Heart right ventricle (tissue), 16 donors: ENCODE measurements at regions not wholly inside any gene's neighbourhood (a gene's known extent, or its start where the extent isn't known, plus 50 kb on each side); places are given as distances from the start of the nearest gene placed in this dataset.
"Not testable (repeated sequence)": the region's sequence is repeated elsewhere in the genome, so short reads cannot be mapped to it uniquely, and the experiment has no call there.

ENCODE experiments used
- ATAC-seq, 8 donors: fragments of 200-7000 bp; cut with Tn5 transposase; one replicate each; pipeline ENCODE4 v1.9.1; 2020; ENCODE audit warnings: mild to moderate bottlenecking in 8 of 8, moderate library complexity in 8 of 8, moderate number of reproducible peaks in 1 of 8
- DNase-seq, 2 donors: peaks; one replicate each; pipeline ENCODE4 v3.0.0-alpha.2; 2020
- H3K27ac ChIP-seq, 10 donors: fragments of 200-600 bp; sonication (generic) in 2 of 10; one replicate each; pipeline versions ENCODE4 v1.5.0 to v1.8.0; 2020 to 2022; ENCODE audit warnings: mild to moderate bottlenecking in 3 of 10
- H3K27me3 ChIP-seq, 7 donors: fragments of 200-600 bp; one replicate each; pipeline ENCODE4 v1.8.0; 2021 to 2022; ENCODE audit warnings: mild to moderate bottlenecking in 2 of 7
- H3K36me3 ChIP-seq, 9 donors: fragments of 200-600 bp; sonication (generic) in 1 of 9; one replicate each; pipeline versions ENCODE4 v1.5.0 to v1.8.0; 2020 to 2022; ENCODE audit warnings: mild to moderate bottlenecking in 2 of 9
- H3K4me1 ChIP-seq, 9 donors: fragments of 200-600 bp; sonication (generic) in 1 of 9; one replicate each; pipeline versions ENCODE4 v1.5.0 to v1.8.0; 2020 to 2022; ENCODE audit warnings: mild to moderate bottlenecking in 4 of 9
- H3K4me3 ChIP-seq, 10 donors: fragments of 200-600 bp; sonication (generic) in 2 of 10; one replicate each; pipeline versions ENCODE4 v1.5.0 to v1.8.0; 2020 to 2022; ENCODE audit warnings: mild to moderate bottlenecking in 7 of 10, moderate library complexity in 2 of 10
- H3K9me3 ChIP-seq, 11 donors: fragments of 200-600 bp in 10 of 11; sonication (generic) in 2 of 11; one replicate each; pipeline versions ENCODE4 v1.5.0 to v1.8.0; 2013 to 2022; ENCODE audit warnings: mild to moderate bottlenecking in 2 of 11, control low read depth in 1 of 11, moderate library complexity in 1 of 11
- WGBS, 2 donors: extraction: QIAGEN DNeasy Blood & Tissue Kit; methylation state at CpG; one replicate each; pipeline ENCODE4 v1.1.7; 2013; ENCODE audit warnings: inconsistent platforms in 1 of 2; 5-methylcytosine and 5-hydroxymethylcytosine counted together
- intact Hi-C, 10 donors: fragments of 100-400 bp; cut with DNase I; formaldehyde crosslinking; loops; one replicate each; pipeline versions ENCODE4 v1.11.1 to v1.14.2; 2022
- TF ChIP-seq, protein P1 (sequence below), 9 donors: fragments of 200-600 bp; sonication (generic) in 2 of 9; IDR thresholded peaks; one replicate each; pipeline versions ENCODE4 v1.5.0 to v1.8.0; 2021 to 2022; ENCODE audit warnings: antibody characterized with exemption in 9 of 9, mild to moderate bottlenecking in 5 of 9, moderate library complexity in 1 of 9
- donor health status: Arrhythmogenic right ventricular cardiomyopathy.
- donor health status: ischemic (EF 13 %, LVEDD 7.1; RV severe dilation, severe dysfunction).
- donor health status: healthy with polysubstance abuse.
- donor health status: DM: no; HTN: yes; CAD: no.
- donor health status: DM: no; HTN: no; CAD: no.
- donor health status: ischemic (EF 25% LVEDD 6.9; RV normal size, moderate dysfunction).
- donor health status: ischemic (EF 25% LVEDD 5.7; RV mildly dilated, moderate dysfunction).
- donor health status: healthy.
- donor health status: DM: yes; HTN: yes; CAD: no.
- donor health status: Ischemic cardiomyopathy.
- donor health status: ischemic (EF 35%, LVEDD 5.7; RV mildly dilated, moderate dysfunction).
- donor health status: nonischemic (EF 11% LVEDD 7.7; RV severe dilation, severe dysfunction).
- donor health status: DM: yes; HTN: yes; CAD: no.
- donor health status: PGD.
- donor health status: ischemic (EF 29% LVEDD 5.4; RV normal size, mild dysfunction).
- donor health status: nonischemic (EF 23%, LVEDD 6.1; RV moderate dilation, normal function).

DNA sequence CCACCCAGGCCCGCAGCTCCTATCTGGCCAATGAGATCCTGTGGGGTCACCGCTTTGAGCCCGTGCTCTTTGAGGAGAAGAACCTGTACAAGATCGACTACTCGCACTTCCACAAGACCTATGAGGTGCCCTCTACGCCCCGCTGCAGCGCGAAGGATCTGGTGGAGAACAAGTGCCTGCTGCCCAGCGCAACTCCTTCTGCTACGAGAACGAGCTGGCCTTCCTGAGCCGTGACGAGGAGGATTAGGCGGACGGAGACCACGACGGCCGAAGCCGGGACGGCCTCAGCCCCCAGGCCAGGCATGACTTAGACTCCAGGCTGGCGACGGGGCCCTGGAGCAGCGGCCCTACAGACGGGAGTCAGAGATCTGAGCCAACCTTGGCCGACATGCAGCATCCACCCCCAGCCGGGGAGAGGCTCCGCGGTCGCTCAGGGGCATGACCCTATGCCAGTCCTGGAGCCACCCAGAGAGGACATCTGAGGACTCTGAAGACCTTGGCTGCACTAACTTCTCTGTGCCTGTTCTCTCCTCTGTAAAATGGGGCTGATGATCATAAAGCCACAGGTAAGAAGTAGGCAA is 312.0 kb upstream of the WSB1 start:
- H3K27ac ChIP-seq, DNase-seq, H3K9me3 ChIP-seq, H3K27me3 ChIP-seq, H3K36me3 ChIP-seq, H3K4me1 ChIP-seq, H3K4me3 ChIP-seq, intact Hi-C loops: not testable (repeated sequence)
- ATAC-seq, result peak in 1 of 8 donors; percentile 38
- 90 to 92% methylated on average over 30 of the region's 30 CpGs for WGBS, 2 donors

DNA sequence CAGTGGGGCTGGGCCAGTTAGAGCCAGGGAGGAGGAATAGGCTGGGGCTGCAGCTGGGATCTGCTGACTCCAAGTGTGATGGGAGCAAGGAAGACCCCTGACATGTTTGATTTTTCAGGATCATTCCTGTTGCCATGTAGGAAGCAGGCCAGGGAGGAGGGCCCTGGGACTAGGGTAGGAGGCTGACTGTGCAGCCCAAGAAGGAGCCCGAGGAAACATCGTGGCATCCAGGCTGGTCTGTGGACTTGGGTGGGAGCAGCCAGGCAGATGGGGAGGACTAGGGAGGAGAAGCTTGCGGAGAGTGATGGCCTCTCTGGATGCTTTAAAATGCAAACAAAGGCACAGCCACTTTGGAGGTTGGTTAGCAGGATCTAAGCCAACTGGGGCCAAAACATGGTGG is 311.4 kb upstream of the WSB1 start:
- 78 to 82% methylated on average over 3 of the region's 3 CpGs for WGBS, 2 donors
- H3K9me3 ChIP-seq, H3K27me3 ChIP-seq, ATAC-seq, H3K4me3 ChIP-seq, H3K36me3 ChIP-seq, H3K4me1 ChIP-seq, H3K27ac ChIP-seq, intact Hi-C loops, DNase-seq: not testable (repeated sequence)

GRCh38 chr17:26987851-26988250 is 306.1 kb upstream of the WSB1 start:
- H3K4me1 ChIP-seq, intact Hi-C loops, H3K27me3 ChIP-seq, H3K4me3 ChIP-seq, H3K27ac ChIP-seq, DNase-seq, H3K36me3 ChIP-seq, H3K9me3 ChIP-seq: not testable (repeated sequence)
- WGBS, 2 donors, result 59 to 62% methylated on average over 3 of the region's 3 CpGs
- peak in 1 of 8 donors; percentile 18 for ATAC-seq

DNA sequence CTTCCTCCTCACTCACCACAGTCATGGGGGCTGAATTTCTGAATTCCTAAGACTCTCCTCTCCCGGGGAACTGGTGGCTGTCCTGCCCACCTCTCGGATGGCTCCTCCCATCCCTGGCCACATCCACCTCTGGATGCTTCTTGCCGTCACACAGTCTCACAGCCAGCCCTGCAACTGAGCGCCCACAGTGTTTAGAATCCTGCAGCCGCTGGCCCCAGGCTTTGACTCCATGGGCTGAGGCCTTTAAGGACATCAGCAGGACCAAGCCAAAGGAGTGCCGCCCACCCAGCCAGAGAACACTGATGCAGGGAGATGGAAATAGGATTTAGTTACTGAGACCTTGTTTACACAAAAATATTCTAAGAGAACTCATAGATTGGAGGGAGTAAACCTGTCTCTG is 299.3 kb upstream of the WSB1 start:
- 67 to 75% methylated on average over 6 of the region's 6 CpGs for WGBS, 2 donors
- H3K4me1 ChIP-seq, H3K27ac ChIP-seq, H3K9me3 ChIP-seq, ATAC-seq, DNase-seq, H3K27me3 ChIP-seq, intact Hi-C loops, H3K36me3 ChIP-seq, H3K4me3 ChIP-seq: not testable (repeated sequence)

DNA sequence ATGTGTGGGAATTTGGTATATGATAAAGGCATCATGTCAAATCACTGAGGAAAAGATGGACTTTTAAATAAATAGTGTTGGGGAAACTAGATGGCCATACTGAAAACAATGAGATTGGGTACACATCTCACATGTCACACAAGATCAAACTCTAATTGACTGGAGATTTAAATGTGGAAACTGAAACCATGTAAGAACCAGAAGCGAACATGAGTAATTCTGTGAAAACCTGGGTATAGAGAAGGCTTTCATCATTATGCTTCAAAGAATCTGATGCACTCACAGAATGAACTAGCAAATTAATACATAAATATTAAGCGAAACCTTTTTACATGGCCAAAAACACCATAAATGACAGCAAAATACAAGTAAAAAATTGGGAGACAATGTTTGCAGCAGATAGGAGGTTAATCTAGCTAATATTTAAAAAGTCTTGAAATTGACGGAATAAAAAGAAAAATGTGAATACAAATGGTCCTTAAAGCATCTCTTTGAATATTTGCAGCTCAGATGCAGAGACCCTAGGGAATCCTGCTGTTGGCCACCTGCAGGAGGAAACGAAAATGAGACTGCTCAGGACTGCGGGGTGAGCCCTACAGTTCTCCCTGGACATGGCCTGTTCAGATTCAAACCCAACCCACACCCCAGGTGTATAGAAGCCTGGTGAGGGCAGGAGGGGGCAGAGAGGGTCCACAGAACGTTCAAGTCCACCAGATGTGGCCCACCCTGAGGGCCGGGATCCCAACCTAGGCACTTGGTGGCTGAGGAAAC is 297.6 kb upstream of the WSB1 start:
- H3K9me3 ChIP-seq, H3K36me3 ChIP-seq, DNase-seq, intact Hi-C loops, H3K27me3 ChIP-seq, ATAC-seq, H3K4me1 ChIP-seq, H3K4me3 ChIP-seq, H3K27ac ChIP-seq: not testable (repeated sequence)
- WGBS, 2 donors, result 56 to 65% methylated on average over 7 of the region's 7 CpGs

DNA sequence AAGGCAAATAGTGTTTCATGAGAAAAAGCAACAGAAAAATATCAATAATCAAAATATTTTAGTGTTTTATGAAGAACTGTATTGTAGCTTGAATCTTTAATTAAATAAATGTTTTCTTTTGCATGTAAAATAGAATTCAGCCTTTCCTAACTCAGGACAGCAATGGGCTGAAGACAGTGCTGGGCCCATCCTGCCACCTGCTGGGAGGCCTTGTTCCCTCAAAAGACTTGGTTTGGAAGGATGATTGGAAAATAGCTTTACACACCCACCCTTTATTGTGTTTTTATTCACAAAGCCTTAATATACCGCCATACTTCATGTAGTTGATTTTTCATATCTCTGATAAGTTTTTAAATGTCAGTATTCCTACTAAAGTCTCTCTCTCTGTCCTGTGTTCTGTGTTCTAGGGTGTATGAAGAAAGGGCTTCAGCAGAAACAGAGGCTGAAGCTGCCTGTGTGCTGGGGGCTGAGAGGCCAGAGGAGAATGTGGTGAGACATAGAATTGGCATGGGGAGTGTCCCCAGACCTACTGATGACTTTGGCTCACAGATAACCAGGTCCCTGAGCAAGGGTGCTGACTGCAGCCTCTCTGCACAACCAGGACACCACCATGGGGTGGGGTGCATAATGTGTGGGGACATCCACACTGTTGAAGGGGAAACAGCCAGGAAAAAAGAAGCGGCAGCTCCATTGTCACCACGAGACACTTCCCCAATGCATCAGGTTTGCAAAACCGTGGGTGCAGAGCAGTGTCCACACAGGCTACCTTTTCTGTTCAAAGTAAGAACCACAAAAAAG is 286.0 kb upstream of the WSB1 start:
- not testable (repeated sequence) for ATAC-seq
- WGBS, 2 donors, result 61 to 62% methylated on average over 4 of the region's 4 CpGs

DNA sequence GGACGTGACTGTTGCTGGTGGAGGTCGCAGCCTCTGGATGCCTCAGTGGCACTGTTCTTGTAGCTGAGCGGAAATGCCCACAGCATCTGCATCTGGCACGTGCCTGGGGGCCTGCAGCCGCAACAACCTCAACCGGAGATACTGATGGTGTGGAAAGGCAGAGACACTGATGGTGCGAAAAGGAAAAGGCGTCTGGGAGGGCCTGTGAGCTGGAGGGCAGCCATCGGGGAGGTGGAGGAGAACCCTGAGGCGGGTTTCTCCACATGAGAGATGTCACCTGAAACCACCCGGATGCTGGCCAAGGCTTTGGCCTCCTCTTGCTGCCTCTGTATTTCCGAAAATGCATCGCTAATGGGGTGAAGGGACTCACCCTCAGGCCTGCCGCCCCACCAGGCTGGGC is 284.8 kb upstream of the WSB1 start:
- Histone ChIP-seq H3K4me3 (no peak overlapping the region), H3K27ac (no peak overlapping the region), H3K9me3 (no peaks in the 10 kb centered on the region), H3K4me1 (no peaks in the 10 kb centered on the region), H3K27me3 (peaks cover 0 to 6% (median 0%) of the 10 kb centered on the region in 7 donors), H3K36me3 (no peaks in the 10 kb centered on the region)
- ATAC-seq, result no peak
- intact Hi-C loops, result no loop called here
- no peak for DNase-seq
- TF ChIP-seq, protein P1, sequence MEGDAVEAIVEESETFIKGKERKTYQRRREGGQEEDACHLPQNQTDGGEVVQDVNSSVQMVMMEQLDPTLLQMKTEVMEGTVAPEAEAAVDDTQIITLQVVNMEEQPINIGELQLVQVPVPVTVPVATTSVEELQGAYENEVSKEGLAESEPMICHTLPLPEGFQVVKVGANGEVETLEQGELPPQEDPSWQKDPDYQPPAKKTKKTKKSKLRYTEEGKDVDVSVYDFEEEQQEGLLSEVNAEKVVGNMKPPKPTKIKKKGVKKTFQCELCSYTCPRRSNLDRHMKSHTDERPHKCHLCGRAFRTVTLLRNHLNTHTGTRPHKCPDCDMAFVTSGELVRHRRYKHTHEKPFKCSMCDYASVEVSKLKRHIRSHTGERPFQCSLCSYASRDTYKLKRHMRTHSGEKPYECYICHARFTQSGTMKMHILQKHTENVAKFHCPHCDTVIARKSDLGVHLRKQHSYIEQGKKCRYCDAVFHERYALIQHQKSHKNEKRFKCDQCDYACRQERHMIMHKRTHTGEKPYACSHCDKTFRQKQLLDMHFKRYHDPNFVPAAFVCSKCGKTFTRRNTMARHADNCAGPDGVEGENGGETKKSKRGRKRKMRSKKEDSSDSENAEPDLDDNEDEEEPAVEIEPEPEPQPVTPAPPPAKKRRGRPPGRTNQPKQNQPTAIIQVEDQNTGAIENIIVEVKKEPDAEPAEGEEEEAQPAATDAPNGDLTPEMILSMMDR (IDR thresholded peaks at IDR 0.05), result no peak
- 77 to 82% methylated on average over 11 to 14 of the region's 14 CpGs for WGBS, 2 donors

More for the DNA sequence above, 286.0 kb upstream of the WSB1 start:
- H3K36me3 ChIP-seq, H3K27ac ChIP-seq, H3K4me3 ChIP-seq, H3K4me1 ChIP-seq, H3K9me3 ChIP-seq, intact Hi-C loops, H3K27me3 ChIP-seq, DNase-seq: not testable (repeated sequence)

DNA sequence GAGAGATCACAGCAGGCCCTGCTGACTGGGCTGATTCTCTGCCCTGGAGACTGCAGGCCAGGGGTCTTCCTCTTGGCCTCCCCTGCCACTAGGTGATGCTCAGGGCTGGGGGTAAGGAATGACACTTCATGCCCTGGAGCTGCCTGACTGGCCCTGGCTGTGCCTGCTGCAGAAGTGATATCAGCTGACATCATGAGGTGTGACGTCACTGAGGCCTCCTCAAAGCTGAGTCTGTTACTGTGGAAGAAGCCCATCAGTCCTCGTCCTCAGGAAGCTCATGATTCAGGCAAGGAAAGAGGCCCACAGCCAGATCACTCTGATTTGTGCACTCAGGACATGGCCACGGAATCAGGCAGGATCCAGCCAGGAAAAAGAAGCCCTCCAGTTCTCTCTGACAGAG is 283.8 kb upstream of the WSB1 start:
- intact Hi-C loops, ATAC-seq, H3K4me3 ChIP-seq, H3K27me3 ChIP-seq, DNase-seq, H3K27ac ChIP-seq, H3K36me3 ChIP-seq, H3K9me3 ChIP-seq, H3K4me1 ChIP-seq: not testable (repeated sequence)
- WGBS, 2 donors, result 34 to 44% methylated on average over 3 of the region's 3 CpGs

- H3K27ac ChIP-seq, DNase-seq, H3K4me3 ChIP-seq, H3K36me3 ChIP-seq, H3K27me3 ChIP-seq, H3K4me1 ChIP-seq, intact Hi-C loops, ATAC-seq: not testable (repeated sequence)
- WGBS, 2 donors, result 59 to 62% methylated on average over 3 of the region's 3 CpGs
- H3K9me3 ChIP-seq, result peaks cover 0 to 31% (median 2%) of the 10 kb centered on the region in 11 donors
Observed at GRCh38 chr17:27030552-27030951, 263.4 kb upstream of the WSB1 start.
